ENCODE measurements at regions not wholly inside any gene's neighbourhood (a gene's known extent, or its start where the extent isn't known, plus 50 kb on each side); places are given as distances from the start of the nearest gene placed in this dataset.

DNA sequence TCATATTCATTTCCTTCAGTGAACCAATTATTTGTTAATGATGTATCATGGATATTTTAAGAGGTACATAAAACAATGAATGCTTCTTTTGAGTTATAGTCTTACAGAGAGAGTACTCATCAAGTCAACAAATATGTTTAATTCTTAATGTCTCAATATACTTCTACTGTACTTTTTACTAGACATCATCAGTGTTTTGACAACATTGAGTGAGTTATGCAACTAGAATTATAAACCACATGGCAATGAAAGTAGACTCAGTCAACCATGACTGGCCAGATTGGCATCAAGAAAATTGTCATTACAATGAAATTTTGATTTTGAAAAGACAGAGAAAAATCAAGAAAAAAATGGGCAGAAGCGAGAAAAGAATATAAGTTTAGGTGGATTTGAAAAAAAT is 1248.1 kb upstream of the CDH18 start:
- TF ChIP-seq, protein P1, sequence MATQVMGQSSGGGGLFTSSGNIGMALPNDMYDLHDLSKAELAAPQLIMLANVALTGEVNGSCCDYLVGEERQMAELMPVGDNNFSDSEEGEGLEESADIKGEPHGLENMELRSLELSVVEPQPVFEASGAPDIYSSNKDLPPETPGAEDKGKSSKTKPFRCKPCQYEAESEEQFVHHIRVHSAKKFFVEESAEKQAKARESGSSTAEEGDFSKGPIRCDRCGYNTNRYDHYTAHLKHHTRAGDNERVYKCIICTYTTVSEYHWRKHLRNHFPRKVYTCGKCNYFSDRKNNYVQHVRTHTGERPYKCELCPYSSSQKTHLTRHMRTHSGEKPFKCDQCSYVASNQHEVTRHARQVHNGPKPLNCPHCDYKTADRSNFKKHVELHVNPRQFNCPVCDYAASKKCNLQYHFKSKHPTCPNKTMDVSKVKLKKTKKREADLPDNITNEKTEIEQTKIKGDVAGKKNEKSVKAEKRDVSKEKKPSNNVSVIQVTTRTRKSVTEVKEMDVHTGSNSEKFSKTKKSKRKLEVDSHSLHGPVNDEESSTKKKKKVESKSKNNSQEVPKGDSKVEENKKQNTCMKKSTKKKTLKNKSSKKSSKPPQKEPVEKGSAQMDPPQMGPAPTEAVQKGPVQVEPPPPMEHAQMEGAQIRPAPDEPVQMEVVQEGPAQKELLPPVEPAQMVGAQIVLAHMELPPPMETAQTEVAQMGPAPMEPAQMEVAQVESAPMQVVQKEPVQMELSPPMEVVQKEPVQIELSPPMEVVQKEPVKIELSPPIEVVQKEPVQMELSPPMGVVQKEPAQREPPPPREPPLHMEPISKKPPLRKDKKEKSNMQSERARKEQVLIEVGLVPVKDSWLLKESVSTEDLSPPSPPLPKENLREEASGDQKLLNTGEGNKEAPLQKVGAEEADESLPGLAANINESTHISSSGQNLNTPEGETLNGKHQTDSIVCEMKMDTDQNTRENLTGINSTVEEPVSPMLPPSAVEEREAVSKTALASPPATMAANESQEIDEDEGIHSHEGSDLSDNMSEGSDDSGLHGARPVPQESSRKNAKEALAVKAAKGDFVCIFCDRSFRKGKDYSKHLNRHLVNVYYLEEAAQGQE (IDR thresholded peaks at IDR 0.05; ENCODE audit: low read depth), result no peak
- no peak for TF ChIP-seq CEBPB (IDR thresholded peaks at IDR 0.05)
- no peak for TF ChIP-seq RAD21 (IDR thresholded peaks at IDR 0.05; ENCODE audit: low read depth)
- no peak for TF ChIP-seq EGR1 (IDR thresholded peaks at IDR 0.05)
- TF ChIP-seq TCF12 (IDR thresholded peaks at IDR 0.05; ENCODE audit: low read depth), result no peak
- no peak for TF ChIP-seq TEAD4 (IDR thresholded peaks at IDR 0.05)
- TF ChIP-seq MAX (IDR thresholded peaks at IDR 0.05), result no peak
- TF ChIP-seq TAF1 (IDR thresholded peaks at IDR 0.05; ENCODE audit: low read depth), result no peak

Measured in Ishikawa (cell line).